ENCODE measurements at regions not wholly inside any gene's neighbourhood (a gene's known extent, or its start where the extent isn't known, plus 50 kb on each side); places are given as distances from the start of the nearest gene placed in this dataset.

DNA sequence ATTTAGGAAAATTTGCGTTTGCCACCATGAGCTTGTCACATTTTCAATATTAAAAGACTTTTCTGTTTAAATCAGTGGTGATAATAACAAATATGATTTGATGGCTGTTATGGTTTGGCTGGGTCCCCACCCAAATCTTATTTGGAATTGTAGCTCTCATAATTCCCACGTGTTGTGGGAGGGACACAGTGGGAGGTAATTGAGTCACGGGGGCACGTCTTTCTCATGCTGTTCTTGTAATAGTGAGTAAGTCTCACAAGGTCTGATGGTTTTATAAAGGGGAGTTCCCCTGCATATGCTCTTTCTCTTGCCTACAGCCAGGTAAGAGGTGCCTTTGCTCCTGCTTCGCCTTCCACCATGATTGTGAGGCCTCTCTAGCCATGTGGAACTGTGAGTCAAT, 83.4 kb upstream of the RGPD4 start:
- TF ChIP-seq, protein P1, sequence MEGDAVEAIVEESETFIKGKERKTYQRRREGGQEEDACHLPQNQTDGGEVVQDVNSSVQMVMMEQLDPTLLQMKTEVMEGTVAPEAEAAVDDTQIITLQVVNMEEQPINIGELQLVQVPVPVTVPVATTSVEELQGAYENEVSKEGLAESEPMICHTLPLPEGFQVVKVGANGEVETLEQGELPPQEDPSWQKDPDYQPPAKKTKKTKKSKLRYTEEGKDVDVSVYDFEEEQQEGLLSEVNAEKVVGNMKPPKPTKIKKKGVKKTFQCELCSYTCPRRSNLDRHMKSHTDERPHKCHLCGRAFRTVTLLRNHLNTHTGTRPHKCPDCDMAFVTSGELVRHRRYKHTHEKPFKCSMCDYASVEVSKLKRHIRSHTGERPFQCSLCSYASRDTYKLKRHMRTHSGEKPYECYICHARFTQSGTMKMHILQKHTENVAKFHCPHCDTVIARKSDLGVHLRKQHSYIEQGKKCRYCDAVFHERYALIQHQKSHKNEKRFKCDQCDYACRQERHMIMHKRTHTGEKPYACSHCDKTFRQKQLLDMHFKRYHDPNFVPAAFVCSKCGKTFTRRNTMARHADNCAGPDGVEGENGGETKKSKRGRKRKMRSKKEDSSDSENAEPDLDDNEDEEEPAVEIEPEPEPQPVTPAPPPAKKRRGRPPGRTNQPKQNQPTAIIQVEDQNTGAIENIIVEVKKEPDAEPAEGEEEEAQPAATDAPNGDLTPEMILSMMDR (IDR thresholded peaks at IDR 0.05; ENCODE audit: insufficient read depth, low read length) = no peak
- TF ChIP-seq, protein P2, sequence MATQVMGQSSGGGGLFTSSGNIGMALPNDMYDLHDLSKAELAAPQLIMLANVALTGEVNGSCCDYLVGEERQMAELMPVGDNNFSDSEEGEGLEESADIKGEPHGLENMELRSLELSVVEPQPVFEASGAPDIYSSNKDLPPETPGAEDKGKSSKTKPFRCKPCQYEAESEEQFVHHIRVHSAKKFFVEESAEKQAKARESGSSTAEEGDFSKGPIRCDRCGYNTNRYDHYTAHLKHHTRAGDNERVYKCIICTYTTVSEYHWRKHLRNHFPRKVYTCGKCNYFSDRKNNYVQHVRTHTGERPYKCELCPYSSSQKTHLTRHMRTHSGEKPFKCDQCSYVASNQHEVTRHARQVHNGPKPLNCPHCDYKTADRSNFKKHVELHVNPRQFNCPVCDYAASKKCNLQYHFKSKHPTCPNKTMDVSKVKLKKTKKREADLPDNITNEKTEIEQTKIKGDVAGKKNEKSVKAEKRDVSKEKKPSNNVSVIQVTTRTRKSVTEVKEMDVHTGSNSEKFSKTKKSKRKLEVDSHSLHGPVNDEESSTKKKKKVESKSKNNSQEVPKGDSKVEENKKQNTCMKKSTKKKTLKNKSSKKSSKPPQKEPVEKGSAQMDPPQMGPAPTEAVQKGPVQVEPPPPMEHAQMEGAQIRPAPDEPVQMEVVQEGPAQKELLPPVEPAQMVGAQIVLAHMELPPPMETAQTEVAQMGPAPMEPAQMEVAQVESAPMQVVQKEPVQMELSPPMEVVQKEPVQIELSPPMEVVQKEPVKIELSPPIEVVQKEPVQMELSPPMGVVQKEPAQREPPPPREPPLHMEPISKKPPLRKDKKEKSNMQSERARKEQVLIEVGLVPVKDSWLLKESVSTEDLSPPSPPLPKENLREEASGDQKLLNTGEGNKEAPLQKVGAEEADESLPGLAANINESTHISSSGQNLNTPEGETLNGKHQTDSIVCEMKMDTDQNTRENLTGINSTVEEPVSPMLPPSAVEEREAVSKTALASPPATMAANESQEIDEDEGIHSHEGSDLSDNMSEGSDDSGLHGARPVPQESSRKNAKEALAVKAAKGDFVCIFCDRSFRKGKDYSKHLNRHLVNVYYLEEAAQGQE (IDR thresholded peaks at IDR 0.05; ENCODE audit: insufficient replicate concordance, low read depth) = no peak
- no peak for TF ChIP-seq POLR2AphosphoS5 (IDR thresholded peaks at IDR 0.05; ENCODE audit: low read depth)
- no peak for TF ChIP-seq GABPA (IDR thresholded peaks at IDR 0.05; ENCODE audit: low read depth)
- no peak for TF ChIP-seq SPI1 (IDR thresholded peaks at IDR 0.05; ENCODE audit: borderline replicate concordance, low read depth)

Data from HL-60 (cell line).